GM19328 (cell line): ENCODE measurements at regions not wholly inside any gene's neighbourhood (a gene's known extent, or its start where the extent isn't known, plus 50 kb on each side); places are given as distances from the start of the nearest gene placed in this dataset.

Experiments used
- ATAC-seq: cut with Tn5 transposase; IDR thresholded peaks from one replicate; pipeline ENCODE4 v1.9.1; 2021; ENCODE audit warnings: mild to moderate bottlenecking, moderate library complexity; ENCODE audit not compliant: unreplicated experiment

- no peak for ATAC-seq
These were observed 98.3 kb upstream of the ABI3BP start for GRCh38 chr3:101091489-101091888.

- ATAC-seq, result no peak
These were observed 92.5 kb upstream of the ABI3BP start for GRCh38 chr3:101085752-101086151.

DNA sequence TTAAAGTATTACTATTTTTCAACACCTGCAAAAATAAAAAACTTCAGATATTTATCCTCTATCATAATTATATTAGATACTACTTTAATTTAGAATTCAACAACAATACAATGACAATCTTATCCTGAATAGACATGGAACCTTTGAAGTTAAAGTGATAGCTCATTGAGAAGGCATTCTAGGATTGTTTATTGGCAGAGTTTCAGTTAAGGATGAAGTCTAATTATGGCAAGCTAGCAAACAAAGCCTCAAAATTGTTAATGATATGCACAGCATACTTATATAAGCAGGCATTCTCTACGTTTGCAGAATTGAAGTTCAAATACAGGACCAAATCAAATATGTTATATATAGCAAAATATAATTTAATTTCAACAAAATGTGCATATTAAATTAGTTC, 91.2 kb upstream of the ABI3BP start:
- no peak for ATAC-seq

DNA sequence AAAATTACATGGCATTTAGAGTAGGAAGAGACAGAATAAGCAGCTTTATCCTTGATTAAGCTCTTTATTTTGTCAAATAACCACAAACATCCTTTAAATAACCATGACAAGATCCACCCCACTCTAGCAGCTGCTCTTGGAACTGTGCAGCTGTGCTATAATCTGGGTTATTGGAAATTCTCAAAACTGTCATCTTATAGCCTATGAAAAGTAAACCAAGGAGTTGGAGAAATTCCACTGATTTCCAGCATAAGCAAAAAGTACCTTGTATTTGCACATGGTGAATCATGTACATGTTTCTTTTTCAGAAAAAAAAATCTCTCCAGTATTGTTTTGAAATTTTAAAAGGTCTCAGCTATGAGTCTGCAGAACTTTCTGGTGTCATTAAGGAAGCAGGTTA, 88.8 kb upstream of the ABI3BP start:
- no peak for ATAC-seq

DNA sequence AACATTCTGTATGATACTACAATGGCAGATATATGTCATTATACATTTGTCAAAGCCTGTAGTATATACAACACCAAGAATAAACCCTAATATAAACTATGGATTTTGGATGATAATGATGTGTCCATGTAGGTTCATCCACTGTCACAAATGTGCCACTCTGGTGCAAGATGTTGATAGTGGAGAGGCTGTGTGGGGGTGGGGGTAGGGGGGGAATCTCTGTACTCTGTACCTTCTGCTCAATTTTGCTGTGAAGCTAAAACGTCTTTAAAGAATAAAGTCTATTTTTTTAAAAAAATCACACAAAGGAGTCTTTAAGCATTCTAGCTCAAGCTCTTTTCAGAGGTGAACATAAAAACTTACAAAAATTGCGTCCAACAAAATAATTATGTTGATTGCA, 88.2 kb upstream of the ABI3BP start:
- ATAC-seq, result no peak

DNA sequence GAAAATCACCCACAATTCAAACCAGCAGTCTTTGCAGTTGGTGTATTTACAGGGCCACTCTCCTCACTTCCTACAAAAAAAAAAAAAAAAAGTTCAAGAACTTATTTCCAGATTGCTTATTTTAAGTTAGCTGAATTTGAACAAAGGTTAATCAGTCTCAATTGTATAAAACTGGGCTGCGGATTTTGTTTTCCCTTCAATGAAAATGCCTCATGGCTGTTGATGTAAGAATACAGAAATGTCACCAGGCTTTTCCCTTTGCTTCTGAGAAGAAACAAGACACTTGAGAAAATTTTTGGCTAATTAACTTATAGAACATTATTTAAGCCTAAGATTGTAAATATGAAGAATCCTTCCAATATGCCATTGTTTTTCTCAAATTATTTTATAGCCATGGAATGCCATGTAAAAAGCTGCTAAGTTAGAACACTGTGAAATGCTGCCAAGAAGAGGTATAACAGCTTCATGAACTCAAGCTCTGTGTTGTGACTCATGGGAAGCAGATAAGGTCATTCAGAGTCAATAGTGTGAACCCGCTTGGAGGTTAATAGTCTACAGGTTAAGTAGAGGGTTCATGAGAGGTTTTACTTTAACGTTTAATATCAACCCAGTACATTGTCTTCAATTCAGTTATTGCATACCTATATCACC, 84.3 kb upstream of the ABI3BP start:
- ATAC-seq, result no peak

DNA sequence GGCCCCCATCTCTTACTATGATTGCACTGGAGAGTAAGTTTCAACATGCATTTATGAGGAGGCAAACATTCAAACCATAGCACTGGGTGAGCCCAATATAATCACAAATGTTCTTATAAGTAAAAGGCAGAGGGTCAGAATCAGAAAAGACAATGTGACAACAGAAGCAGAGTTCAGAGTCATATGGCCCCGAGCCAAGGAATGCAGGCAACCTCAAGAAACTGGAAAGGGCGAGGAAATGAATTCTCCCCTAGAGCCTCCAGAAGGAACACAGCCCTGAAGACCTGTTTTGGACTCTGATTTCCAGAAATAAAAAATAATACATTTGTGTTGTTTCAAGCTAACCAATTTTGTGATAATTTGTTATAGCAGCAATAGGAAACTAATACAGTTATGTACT, 81.3 kb upstream of the ABI3BP start:
- no peak for ATAC-seq

DNA sequence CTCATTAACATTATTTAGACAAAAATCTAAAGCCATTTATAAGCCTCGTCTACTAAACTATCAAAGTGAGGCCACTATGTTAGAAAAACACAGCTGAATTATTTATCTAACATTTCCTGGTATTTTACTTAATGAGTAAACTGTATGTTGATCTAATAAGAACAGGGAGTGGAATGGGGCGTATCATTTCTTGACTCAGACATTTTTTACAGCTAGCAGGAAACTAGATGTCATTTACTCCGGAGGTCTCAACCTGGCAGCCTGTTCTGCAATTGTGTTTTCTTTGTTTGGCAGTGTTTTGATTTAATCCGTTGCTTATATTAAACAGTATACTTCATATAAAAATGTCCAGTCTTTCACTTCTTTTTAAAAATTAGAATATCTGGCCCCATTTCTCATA, 79.1 kb upstream of the ABI3BP start:
- no peak for ATAC-seq

DNA sequence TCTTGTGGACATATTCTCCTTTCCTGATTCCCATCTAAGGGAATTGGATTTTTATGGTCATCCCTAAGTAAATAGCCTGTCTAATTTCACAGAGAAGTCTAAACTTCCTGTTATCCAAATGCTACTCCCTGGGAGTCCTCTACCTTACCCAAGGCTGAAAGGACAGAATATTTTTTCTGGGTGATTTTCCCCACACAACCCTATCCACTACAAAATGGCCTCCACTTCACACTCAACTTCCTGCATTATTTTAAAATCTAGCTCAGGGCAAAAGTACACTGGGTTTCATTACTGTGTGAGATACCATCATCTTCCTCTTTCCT, 77.5 kb upstream of the ABI3BP start:
- no peak for ATAC-seq

GRCh38 chr3:101069901-101070798, 76.9 kb upstream of the ABI3BP start:
- peak; percentile 80 for ATAC-seq

GRCh38 chr3:101068876-101069606, 75.8 kb upstream of the ABI3BP start:
- ATAC-seq, result no peak

DNA sequence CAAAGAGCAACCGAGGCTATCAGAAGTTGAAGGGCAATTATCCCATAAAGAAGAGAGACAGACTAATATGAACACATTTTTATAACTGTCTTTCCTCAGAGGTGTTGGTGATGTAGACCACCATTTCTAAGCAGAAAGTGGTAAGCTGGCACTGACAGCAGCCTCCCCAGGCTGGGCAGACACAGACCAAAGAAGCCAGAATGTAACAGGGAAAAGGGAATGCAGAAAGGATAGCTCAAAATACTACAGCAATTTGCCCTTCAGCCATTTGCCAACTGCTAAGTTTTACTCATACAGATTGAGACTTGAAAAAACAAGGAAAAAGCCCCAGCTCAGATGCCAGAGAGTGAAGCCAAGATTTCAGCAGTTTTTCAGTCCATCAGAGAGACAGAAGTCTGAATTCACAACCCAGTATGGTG, 73.5 kb upstream of the ABI3BP start:
- ATAC-seq, result no peak

DNA sequence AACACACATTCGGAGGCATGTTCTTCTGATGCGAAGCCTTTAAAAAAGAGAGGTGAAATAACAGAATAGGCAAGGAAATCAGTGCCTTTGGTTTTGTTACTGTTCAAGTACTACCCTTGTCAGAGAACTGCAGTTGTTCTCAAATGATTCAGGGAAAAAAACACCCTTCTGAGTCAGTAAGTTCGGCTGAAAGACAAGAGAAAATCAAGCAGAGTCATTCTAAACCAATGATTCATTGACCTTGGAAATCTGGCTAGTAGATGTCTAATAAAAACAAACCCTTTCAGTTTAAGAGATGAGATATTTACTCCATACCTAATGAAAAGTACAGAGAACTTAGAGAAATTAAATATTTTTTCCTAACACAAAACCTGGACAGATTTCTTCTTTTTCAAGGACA, 72.7 kb upstream of the ABI3BP start:
- no peak for ATAC-seq

GRCh38 chr3:101063401-101063800, 70.2 kb upstream of the ABI3BP start:
- ATAC-seq, result no peak

- ATAC-seq, result no peak
These were observed 68.1 kb upstream of the ABI3BP start for GRCh38 chr3:101061312-101061711.

DNA sequence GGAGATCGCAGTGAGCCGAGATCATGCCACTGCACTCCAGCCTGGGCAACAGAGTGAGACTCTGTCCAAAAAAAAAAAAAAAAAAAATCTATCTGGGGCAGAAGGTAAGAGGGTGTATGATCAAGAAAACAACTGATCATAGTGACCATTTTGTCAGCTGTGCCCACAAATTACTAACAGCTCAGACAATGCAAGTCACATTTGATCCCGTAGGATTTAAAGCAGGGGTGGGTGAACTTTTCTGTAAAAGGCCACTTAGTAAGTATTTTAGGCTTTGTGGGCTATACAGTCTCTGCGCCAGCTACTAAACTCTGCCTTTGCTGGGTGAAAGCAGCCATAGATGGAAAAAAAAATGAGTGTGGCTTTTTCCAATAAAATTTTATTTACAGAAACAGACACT, 57.6 kb upstream of the ABI3BP start:
- ATAC-seq, result no peak

DNA sequence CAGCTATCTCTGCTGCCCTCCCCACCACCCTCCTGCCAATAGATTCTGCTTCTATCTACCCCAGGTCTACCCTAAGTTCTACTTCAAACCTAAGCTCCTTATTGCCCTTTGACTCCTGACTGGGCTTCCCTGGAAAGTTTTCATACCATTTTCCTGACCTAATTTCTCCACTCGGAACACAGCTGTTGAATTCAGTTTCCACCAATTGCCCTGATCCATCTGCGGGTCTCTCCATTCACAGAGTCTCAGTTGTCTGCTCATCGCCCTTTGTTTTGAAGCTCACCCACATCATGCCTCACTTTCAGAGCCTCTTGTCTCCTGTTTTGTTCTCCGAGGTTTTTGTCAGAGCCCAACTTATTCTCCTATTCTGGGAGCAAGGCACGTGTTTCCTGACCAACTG, 56.8 kb upstream of the ABI3BP start:
- no peak for ATAC-seq

DNA sequence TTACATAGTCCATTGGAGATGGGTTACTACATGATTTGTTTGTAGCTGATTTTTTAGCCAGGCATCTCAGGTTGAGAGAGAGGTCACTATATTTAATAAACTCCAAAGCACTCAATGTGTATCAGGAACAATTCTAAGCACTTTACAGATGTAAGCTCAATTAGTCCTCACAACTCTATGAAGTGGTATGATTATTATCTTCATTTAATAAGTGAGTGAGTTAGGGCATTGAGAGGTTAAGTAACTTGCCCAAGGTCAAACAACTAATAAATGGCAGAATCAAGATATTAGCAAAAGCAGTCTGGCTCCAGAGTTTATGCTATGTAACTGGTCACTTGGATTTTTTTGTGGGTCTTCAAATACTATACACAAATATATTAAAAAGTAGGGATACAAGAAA, 56.3 kb upstream of the ABI3BP start:
- ATAC-seq, result no peak

DNA sequence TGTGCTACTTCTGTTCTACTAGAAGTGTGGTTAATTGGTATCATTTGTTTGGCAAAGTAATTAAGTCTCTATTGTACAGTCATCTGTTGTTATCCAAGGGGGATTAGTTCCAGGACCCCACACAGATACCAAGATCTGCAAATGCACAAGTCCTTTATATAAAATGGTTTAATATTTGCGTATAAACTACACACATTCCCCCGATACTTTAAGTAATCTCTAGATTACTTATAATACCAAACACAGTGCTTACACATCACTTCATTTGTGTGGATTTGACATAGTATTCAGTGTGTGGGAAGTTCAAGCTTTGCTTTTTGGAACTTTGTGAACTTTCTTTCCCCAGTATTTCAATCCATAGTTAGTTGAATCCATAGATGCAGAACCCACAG, 50.5 kb upstream of the ABI3BP start:
- no peak for ATAC-seq

DNA sequence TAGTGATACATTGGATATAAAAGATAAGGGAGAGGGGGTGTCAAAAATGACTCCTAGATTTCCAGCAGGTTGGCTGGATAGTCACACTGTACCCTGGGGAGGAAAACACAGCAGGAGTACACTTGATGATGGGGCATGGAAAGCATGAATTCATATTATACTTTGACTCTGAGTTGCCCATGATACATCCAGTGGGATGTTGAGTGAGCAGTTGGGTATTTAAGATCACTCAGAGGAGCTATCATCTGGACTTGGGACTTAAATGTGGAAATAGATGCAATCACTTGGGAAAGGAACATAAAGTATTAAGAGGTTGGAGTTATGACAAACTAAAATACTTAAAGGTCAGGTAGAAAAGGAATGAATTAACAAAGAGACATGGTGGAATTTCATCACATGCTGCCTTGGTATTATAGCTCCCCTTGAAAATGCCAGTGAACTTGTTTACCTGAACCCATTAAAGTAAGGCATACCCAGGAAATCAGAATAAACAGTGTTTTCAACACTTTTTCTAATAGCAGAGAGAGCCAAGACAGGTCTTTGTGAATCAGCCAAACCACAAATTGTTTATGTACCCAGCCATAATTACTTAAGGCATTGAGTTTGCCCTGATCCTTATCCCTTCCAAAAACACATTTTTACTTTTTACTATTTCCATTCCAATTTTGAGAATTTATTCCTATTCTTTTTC, 49.9 kb upstream of the ABI3BP start:
- no peak for ATAC-seq
